Effector memory CD4-positive, alpha-beta T cell (primary cell): ENCODE measurements at regions not wholly inside any gene's neighbourhood (a gene's known extent, or its start where the extent isn't known, plus 50 kb on each side); places are given as distances from the start of the nearest gene placed in this dataset.
"Not testable (repeated sequence)": the region's sequence is repeated elsewhere in the genome, so short reads cannot be mapped to it uniquely, and the experiment has no call there.

Source experiments
- DNase-seq, 3 donors: peaks; one replicate each; pipeline ENCODE4 v3.0.0-alpha.2; 2020
- H3K27ac ChIP-seq: 2 replicates; pipeline ENCODE4 v1.7.0; 2013; ENCODE audit warnings: mild to moderate bottlenecking, low read length, moderate library complexity; ENCODE audit not compliant: insufficient read depth, poor library complexity, severe bottlenecking
- H3K27me3 ChIP-seq: replicated peaks from 2 replicates; pipeline ENCODE4 v1.7.0; 2013; ENCODE audit warnings: mild to moderate bottlenecking, low read length; ENCODE audit not compliant: insufficient read depth, control insufficient read depth, poor library complexity, severe bottlenecking
- H3K36me3 ChIP-seq: 2 replicates; pipeline ENCODE4 v1.7.0; 2013; ENCODE audit warnings: mild to moderate bottlenecking, low read length, moderate library complexity; ENCODE audit not compliant: control insufficient read depth, insufficient read depth
- H3K4me1 ChIP-seq: 2 replicates; pipeline ENCODE4 v1.7.0; 2013; ENCODE audit warnings: low read length, mild to moderate bottlenecking; ENCODE audit not compliant: control insufficient read depth, insufficient read depth, poor library complexity, severe bottlenecking
- H3K4me3 ChIP-seq: 2 replicates; pipeline ENCODE4 v1.7.0; 2013; ENCODE audit warnings: low read length, low read depth, mild to moderate bottlenecking; ENCODE audit not compliant: insufficient read depth, poor library complexity, severe bottlenecking
- H3K9me3 ChIP-seq: 2 replicates; pipeline ENCODE4 v1.7.0; 2013; ENCODE audit warnings: mild to moderate bottlenecking, low read length, moderate library complexity; ENCODE audit not compliant: control insufficient read depth

DNA sequence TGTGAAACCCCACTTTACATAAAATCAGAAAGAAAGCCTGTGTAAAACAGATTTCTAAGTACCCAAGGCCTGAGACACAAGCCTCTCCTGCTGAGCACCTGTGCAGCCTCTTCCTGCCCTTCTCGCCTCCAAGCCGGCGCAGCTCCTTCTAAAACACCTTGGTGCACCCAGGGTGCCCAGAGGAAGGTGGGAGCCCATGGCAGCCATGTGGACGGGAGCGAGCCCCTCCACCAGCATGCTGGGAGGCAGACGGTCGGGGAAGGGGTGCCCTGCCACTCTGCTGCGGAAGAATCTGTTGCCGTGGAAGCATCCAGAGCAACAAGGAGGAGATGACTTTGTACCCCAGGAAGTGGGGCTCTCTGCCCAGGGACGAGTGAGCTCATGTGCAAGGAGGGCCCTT lies 103.1 kb upstream of the C14orf180 start:
- no peak overlapping the region for H3K27ac ChIP-seq
- peaks cover 5% of the 10 kb centered on the region for H3K9me3 ChIP-seq
- H3K27me3 ChIP-seq = no peaks in the 10 kb centered on the region
- no peaks in the 10 kb centered on the region for H3K4me1 ChIP-seq
- no peaks in the 10 kb centered on the region for H3K36me3 ChIP-seq
- no peak for DNase-seq
- no peak overlapping the region for H3K4me3 ChIP-seq

DNA sequence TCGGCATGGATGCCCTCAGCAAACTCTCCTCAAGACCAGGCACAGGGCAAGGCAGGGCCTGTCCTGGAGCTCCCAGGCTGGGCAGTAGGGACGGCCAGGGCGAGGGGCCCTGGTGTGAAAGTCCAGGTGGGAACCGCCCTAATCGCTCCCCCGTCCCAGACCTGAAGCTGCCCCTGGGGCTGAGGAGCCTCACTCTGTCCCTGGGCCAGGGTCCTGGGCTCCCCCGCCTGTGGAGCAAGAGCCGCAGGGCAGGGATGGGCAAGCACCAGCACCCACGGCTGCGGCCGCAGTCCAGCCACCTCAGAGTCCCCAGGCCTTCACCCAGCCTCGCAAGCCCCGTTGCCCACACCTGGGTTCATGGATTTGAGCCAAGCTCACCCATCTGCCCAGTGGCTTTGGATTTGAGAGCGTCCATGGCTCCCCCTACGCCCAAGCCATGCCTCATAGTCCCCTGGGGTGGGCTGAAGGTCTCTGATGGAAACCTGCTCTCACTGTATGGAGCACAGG lies 102.4 kb upstream of the C14orf180 start:
- no peaks in the 10 kb centered on the region for H3K36me3 ChIP-seq
- DNase-seq = no peak
- H3K27ac ChIP-seq = no peak overlapping the region
- H3K9me3 ChIP-seq = peaks cover 5% of the 10 kb centered on the region
- no peaks in the 10 kb centered on the region for H3K4me1 ChIP-seq
- H3K27me3 ChIP-seq = no peaks in the 10 kb centered on the region
- no peak overlapping the region for H3K4me3 ChIP-seq

DNA sequence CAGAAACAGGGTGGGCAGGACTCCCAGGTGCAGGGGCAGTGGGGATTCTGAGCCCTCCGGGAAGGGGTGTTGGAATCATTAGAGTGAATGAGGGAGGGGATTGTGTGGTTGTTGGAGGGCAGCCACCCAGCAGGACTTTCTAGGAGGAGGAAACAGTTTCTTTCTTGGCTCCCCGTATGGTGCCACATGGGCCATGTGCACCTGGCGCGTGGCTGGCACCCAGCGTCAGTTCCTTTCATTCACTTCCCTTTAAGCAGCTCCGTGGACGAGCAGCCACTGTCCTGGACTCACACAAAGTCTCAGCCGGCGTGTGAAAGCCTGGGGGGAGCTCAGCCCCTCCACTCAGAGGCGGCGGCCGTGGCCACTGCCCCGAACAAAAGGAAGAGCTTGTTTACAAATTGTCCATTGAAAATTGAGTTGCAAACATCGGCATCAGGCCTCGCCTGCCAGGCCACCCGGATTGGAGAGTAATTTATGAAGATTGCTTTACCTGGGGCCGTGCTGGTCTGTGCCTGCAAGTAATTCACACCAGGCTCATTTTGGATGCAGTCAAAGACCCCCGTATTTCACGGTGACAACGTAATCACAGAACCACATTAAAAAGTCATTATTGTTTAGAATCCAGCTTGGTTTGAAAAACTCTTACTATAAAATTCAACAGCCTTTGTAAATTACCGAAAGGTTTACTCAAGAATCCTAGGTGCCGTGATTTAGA lies 101.7 kb upstream of the C14orf180 start:
- no peak for DNase-seq
- Histone ChIP-seq H3K27me3 (no peaks in the 10 kb centered on the region), H3K4me3 (no peak overlapping the region), H3K36me3 (no peaks in the 10 kb centered on the region), H3K27ac (no peak overlapping the region), H3K4me1 (no peaks in the 10 kb centered on the region), H3K9me3 (peaks cover 5% of the 10 kb centered on the region)

DNA sequence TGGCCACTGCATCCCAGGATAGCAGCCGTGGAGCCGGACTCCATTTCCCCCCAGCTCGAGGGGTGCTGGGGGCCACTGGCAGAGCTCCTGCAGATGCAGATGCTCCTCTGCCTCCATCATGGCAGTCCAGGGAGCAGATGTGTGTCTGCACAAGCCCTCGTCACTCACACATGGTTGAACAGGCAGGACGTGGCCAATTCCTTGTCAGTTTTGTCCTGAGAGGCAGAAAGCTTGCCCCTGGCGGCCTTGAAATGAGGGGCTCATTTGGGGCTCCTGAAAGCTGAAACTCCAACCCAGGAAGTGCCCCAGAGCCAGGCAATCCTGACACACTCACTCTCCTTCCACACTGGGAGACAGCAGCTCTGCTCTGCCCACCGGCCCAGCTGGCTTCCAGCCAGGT lies 100.9 kb upstream of the C14orf180 start:
- peaks cover 5% of the 10 kb centered on the region for H3K9me3 ChIP-seq
- H3K27me3 ChIP-seq = no peaks in the 10 kb centered on the region
- no peak for DNase-seq
- no peaks in the 10 kb centered on the region for H3K4me1 ChIP-seq
- H3K4me3 ChIP-seq = no peak overlapping the region
- no peaks in the 10 kb centered on the region for H3K36me3 ChIP-seq
- H3K27ac ChIP-seq = no peak overlapping the region

DNA sequence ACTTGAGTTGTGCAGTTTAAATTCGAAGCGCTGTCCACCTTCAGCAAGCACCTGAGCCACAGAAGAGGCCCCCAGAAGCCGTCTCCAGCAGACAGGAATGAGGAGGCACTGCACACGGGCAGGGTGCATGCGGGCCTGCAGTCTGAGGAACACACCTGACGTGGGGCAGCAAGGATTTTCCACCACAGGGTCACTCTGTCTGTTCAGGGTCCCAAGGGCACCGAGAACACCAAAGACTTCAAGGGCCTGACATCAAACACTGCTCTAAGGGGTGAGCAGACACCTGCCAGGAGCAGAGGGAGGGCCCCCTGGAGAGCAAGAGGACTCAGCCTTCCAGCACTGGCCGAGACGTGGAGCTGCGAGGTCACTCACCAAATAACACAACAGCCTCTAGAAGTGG lies 99.7 kb upstream of the C14orf180 start:
- Histone ChIP-seq H3K36me3 (no peaks in the 10 kb centered on the region), H3K9me3 (peaks cover 5% of the 10 kb centered on the region), H3K27ac (no peak overlapping the region), H3K4me1 (no peaks in the 10 kb centered on the region), H3K27me3 (no peaks in the 10 kb centered on the region), H3K4me3 (no peak overlapping the region)
- DNase-seq = no peak

DNA sequence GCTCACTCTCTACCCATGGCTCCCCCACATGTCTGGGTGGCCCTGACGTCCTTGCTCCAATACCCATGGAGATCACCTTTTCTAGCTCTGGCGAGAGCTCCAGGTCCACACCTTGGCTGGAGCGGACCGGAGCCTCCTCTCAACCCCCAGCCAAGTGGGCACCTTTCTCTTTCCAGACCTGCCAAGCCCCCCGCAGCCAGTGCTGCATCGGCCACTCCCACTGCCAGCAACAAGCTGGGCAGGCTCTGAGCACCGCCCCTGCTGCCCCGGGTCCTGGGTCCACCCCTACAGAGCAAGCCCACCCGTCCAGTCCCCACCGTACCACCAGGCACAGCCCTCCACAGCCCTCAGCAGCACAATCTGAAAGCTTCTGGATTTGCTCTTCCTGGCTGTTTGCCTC lies 98.2 kb upstream of the C14orf180 start:
- Histone ChIP-seq H3K4me1 (no peaks in the 10 kb centered on the region), H3K27ac (no peak overlapping the region), H3K27me3 (no peaks in the 10 kb centered on the region), H3K9me3 (peaks cover 5% of the 10 kb centered on the region), H3K36me3 (no peaks in the 10 kb centered on the region), H3K4me3 (no peak overlapping the region)
- no peak for DNase-seq

DNA sequence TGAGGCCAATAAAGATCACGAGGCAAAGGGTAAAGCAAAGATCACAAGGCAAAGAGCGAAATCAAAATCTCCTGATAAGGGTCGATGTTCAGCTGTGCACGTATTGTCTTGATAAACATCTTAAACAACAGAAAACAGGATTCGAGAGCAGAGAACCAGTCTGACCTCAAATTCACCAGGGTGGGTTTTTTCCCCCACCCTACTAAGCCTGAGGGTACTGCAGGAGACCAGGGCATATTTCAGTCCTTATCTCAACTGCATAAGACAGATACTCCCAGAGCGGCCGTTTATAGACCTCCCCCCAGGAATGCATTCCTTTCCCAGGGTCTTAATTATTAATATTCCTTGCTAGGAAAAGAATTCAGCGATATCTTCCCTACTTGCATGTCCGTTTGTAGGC lies 97.5 kb upstream of the C14orf180 start:
- not testable (repeated sequence) for H3K27me3 ChIP-seq, H3K36me3 ChIP-seq, H3K4me3 ChIP-seq, DNase-seq, H3K9me3 ChIP-seq, H3K27ac ChIP-seq, H3K4me1 ChIP-seq

DNA sequence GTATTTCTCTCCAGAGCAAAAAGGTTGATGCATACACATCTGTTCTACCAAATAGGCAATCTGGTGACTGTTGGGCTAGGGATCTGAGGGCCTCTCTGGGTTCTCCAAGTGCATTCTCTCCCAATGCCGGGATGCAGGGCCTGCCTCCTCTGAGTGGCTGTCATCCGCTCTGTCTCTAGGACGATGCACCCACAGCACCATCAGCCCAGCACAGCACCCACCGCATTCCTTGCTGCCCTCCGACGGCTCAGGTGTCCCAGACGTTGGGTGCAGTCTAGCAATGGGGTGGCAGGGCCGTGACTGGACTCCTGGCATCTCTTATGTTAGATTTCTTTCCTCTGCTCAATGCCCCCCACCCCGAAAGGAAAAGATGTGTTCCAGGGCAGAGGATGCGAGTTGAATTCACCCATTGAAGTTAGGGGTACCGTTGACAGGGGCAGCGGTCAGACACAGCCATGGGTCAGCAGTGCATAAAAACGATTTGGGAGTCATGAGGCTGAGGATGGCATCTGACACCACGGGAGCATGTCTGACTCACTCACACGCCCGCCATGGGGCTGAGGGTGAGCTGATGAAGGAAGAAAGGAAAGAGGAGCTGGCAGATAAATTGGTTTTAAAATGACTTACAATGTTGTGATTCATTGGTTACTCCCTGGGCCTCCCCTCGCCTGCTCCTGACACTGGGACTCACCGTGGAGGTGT lies 93.2 kb upstream of the C14orf180 start:
- DNase-seq = no peak
- no peak overlapping the region for H3K27ac ChIP-seq
- H3K27me3 ChIP-seq = no peaks in the 10 kb centered on the region
- H3K9me3 ChIP-seq = peaks cover under 1% of the 10 kb centered on the region
- H3K4me1 ChIP-seq = no peaks in the 10 kb centered on the region
- H3K4me3 ChIP-seq = no peak overlapping the region
- no peaks in the 10 kb centered on the region for H3K36me3 ChIP-seq

DNA sequence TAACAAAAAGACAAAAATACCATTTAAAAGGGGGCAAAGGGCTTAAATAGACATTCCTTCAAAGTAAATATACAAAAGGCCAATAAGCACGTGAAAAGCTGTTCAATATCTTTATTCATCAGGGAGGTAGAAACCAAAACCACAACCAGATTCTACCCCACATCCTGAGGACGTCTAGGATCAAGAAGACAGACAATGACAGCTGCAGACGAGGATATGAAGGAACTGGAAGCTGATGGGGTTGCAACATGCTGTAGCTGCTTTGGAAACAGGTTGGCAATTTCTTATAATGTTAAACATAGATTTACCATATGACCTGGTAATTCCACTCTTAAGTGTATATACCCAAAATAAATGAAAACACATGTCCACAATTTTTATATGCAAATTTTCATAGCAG lies 85.1 kb upstream of the C14orf180 start:
- Histone ChIP-seq H3K9me3 (no peaks in the 10 kb centered on the region), H3K4me3 (no peak overlapping the region), H3K27ac (no peak overlapping the region), H3K4me1 (no peaks in the 10 kb centered on the region), H3K27me3 (no peaks in the 10 kb centered on the region), H3K36me3 (no peaks in the 10 kb centered on the region)
- DNase-seq = no peak

DNA sequence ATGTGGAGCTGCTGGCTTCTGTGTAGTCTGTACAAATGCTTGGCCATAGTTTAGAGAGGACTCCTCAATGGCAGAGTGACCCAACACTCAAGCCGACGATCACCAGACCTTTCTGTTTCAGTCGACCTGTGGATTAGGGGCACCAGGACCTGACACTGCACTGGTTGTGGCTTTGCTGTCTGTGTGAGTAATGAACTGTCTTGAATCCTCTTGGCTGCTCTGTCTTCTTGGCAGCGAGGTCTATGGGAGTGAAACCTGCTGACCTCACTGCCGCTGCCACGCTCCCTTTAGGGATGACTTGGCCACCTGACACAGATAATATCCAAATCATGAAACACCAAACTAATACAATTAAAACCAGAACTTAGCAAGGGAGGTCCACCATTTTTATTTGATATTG lies 83.5 kb upstream of the C14orf180 start:
- Histone ChIP-seq H3K9me3 (no peaks in the 10 kb centered on the region), H3K36me3 (no peaks in the 10 kb centered on the region), H3K4me1 (no peaks in the 10 kb centered on the region), H3K4me3 (no peak overlapping the region), H3K27ac (no peak overlapping the region), H3K27me3 (no peaks in the 10 kb centered on the region)
- DNase-seq = no peak
